T-helper 9 cell (primary cell): ENCODE measurements at regions not wholly inside any gene's neighbourhood (a gene's known extent, or its start where the extent isn't known, plus 50 kb on each side); places are given as distances from the start of the nearest gene placed in this dataset.
"Not testable (repeated sequence)": the region's sequence is repeated elsewhere in the genome, so short reads cannot be mapped to it uniquely, and the experiment has no call there.

Source experiments
- DNase-seq: peaks from one replicate; pipeline ENCODE4 v3.0.0-alpha.2; 2020

DNA sequence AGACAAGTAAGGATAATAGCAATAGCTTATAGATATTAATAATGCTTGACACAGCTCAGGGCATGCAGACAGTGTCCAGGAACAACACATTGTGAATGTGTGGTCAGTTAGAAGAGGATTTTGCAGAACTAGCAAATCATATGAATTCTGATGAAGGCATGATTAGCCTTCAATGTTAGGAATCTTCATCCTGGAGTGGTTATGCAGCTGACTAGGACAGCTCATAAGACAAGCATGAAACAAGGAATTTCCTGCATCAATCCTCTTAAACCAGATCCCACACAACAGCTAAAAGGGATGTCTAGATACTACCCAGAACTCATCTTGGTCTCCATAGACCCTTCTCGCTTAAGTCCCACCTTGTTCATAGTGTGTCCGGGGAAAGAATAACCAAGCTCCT, 499.0 kb upstream of the ATP11B start:
- no peak for DNase-seq

DNA sequence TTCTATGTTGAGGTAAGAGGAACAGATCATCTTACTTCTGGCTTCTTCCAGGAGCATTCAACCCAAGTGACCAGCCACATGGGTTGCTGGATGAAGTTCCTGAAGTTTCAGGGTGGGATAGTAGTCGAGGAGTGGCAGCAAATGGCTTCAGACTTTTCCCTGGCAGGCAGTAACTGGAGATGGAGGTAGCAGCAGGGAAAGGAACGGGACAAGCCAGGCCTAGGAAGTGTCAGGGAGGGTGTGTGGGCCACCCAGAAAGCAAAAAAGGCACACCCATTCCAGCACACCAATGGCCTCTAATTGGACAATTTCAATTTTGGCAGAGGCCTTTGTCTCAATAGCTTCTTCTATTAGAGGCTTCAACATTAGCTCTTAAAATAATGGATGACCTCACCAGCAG, 498.6 kb upstream of the ATP11B start:
- DNase-seq = no peak

DNA sequence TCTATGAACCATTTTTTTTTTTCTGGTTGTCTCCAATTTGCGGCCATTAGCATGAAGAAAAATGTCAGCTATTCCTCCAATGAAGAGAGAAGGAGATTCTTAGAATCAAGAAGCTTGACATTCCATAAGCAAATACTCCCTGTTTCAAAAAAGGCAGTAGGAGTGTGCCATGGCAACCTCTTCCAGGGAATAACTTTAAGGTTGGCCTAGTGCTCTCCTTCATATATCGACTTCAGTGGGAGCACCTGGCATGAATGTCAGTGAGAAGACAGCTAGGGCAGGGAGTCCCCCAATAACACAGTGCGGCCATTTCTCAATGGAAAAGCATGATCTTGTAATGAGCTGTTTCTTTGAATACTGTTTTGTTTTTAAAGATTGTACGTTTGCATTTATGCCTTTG, 493.0 kb upstream of the ATP11B start:
- no peak for DNase-seq

DNA sequence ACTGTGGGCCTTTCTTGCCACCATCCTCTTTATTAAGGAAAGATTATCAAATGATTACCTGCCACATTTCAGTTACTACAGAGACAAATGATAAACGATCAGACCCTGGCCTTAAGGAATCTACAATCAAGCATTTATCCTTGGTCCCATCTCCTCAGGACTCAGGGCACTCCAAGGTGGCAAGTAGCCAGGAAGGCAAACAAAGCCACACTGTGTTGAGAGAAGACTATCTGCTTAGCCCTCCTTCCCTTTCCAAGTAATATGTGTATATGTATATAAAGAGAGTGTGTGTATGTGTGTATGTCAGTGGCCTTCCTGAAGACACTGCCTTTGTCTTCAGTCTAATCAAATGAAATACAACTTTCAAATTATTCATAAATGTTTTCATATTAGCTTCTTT, 490.1 kb upstream of the ATP11B start:
- DNase-seq = no peak

DNA sequence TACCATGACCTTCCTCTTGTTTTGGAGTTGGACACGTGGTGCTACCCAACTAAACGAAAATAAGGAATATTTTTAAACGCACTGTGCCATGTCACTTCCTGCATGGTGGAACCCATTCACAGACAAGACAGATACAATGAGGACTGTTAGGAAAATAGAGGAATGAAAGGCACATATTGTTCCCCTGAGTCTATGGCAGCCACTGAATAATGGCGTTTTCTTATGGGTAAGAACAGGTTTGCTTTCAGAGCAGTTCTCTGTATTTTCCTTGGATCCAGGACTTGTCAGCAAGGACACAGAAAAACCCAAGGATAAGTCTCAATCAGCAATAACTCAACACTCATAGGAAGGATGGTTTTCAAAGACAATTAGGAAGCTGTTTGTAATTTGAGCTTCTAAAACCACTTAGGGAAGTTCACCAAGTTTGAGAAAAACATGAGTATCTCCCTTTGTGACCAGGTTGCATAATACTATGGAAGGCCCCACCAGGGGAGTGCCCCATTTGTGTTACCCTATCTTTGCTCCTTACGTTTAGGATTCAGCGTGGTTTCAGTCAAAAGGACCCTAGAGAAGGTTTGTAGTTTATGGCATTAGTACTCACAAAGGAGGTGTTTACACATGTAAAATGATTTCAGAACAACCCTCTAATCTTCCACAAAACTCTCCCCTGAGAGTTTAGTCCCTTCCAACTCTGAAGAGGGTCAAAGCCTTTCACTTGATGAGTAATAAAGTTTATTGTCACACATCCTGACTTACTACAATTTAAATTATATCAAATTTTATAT, 487.2 kb upstream of the ATP11B start:
- no peak for DNase-seq

DNA sequence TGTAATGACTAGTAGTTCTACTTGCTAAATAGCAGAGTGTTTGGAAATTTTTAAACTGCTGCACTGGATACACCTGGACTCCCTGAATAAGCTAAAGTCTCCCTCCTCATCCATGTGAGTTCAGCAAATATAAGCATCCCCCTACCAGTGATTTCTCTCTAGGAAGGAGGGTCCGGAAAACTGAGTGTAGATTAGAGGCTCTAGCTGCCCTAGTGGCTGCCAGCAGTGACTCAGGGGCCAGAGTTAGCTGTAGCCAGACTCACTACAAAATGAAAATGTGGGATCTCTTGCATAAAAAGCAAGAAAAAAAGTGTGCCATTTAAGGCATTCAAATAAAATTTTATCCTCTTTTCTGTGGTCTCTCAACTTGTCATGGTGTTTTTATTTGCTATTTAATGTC, 485.0 kb upstream of the ATP11B start:
- no peak for DNase-seq

DNA sequence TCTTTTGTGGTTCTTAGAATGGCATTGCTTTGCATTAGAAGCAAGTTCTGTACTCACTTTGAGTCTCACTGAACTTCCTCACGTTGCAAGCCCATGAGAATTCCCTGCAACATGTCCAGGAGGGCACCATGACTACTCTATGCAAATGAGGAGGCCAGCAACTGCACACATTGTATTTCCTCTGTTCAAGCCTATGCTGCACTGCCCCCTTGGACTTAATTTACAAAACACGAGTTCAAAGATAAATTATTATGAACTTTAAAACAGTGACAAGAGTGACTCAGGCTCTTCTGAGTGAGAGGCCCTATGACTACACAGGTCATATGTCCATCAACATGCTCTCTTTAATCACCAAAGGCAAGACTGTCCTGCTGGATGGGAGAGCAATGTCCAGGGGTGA, 484.2 kb upstream of the ATP11B start:
- DNase-seq = no peak

DNA sequence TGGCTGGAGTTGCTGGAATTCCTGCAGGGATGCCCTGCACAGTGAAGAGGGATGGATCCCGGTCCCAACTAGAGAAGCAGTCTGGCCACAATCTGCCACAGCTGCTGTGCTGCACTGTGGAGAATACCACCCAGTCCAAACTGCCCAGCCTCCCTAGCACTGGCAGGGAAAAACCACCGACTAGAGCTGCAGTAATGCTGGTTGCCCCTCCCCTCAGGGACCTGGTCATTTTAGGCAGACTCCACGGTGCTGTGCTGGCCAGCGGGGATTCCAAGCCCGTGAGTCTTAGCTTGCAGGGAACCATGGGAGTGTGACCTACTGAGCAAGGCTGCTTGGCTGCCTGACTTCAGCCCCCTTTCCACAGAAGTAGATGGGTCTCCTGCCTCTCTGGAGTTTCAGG, 478.0 kb upstream of the ATP11B start:
- DNase-seq = no peak

DNA sequence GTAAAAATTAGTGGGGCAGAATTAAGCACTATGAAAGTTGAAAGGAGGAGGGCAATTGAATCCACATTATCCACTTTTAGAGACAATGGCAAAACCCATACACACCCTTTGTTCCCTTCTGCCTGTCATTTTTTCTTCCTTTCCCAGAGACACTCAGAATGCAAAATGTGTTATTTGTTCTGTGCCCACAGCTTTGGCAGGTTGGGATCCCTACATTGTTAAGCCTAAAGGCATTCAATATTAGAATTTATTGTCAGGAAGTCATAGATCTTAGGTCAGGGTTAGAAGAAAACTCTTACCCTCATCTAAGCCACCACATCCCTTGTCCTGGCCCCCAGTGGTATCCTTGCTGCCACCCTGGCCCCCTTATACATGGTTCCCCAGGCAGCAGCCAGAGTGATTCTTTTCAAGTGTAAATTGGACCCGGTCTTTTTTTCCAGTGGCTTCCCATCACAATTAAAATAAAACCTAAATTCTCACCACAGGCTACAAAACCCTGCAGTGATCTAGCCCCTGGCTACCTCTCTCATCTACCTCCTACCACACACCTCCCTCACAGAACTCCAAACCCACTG, 470.1 kb upstream of the ATP11B start:
- no peak for DNase-seq

DNA sequence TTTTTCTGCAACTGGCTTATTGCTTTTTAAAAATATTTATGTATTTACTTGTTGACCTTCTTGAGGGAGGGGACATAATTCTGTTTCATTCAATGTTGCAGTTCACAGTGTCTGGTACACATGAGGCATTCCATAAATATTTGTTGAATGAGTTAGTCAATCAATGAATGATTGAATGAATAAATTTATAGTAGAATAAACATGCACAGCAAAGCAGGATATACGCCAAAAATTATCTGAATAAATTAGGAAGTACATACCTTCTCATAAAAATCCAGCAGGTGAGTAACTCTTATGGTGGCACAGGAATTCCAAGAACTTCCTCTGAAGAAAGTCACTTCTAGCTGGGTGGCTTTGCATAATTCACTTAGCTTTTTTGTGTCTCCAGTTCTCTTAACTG, 469.4 kb upstream of the ATP11B start:
- no peak for DNase-seq

DNA sequence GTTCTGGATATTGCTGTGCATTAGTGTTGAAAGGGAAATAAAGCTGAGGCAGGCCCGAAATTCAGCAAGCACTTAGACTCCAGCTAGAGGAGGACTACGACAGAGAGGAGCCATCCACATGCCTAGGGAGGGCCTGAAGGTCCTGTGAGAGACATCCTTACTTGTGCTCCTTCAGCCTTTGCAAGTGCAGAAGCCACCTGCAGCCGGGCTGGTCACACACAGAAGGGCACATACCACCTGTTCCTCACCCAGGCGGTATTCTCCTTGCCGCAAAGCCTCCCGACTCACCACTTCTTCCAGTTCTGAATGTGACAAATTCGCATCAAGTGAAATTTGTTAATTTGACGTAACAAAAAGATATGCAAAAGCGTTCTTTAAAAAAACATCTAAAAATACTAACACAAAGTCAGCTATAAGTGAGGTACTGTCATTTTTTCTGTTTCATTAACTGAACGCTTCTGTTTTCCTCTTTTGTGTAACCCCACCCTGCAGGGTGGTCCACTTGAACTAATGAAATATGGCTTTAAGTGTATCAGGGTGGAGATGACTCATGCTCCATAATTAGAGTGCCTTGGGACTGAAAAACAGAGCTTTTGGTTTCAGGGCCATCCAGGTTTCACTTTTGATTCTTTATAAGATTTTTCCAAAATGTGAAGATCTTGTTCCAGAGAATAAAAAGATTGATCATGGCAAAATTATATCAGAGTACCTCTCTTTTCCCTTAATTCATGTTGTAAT, 467.9 kb upstream of the ATP11B start:
- no peak for DNase-seq

DNA sequence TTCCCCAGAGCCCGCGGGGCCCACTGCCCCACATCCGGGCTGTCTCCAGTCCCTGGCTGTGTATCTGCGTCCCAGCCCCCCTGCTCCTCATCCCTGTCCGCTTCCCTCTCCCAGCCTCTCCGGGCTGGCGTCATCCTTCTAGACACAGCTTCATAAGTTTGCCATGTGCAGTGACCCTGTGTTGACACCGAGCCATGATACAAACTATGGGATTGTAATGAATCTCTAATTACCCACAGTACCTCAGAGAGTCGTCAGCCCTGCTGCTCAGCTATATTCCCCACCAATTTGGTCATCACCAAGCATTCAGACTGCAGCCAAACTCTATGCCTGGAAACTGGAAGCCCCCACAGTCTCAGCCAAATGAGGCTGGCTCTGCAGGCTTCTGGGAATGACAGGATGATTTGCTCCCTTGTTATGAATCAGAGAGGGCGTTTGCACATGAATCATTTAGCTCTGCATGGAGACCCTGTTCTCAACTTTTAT, 466.1 kb upstream of the ATP11B start:
- DNase-seq = no peak

DNA sequence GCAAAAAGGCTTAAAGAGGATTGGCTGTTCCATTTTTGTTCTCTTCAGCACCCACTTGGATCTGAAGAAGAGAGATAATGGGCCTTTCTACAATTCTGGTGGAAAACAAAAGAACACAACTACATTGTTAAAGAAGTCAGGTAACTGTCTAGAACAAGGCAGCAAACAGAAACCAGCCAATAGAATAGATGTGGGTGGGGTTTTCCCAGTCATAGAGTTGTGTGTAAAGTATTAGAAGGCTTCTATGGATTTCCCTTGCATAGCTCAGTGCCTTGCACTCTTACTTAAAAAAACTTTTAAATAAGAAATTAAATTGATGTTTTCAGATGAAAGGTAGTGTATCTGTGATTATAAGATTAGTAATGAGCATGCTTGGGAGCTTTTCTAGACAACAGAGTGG, 462.7 kb upstream of the ATP11B start:
- DNase-seq = no peak

DNA sequence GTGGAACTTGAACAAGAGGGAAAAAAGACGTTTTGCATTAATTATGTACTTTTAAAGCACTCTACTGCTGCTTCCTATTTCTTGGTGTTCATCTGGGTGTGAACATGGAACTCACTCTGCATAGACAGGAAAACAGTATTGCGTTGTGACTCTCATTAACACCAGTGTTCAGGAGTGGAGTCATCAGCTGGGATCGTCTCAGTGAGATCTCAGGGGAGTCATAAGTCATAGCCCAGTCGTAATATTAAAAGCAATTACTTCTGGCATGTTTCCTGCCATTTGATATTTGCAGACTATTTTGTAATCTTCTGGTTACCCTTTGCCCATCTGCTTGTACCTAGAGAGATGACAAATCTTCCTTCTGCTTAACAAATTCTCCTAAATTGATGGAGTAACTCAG, 462.0 kb upstream of the ATP11B start:
- DNase-seq = no peak

DNA sequence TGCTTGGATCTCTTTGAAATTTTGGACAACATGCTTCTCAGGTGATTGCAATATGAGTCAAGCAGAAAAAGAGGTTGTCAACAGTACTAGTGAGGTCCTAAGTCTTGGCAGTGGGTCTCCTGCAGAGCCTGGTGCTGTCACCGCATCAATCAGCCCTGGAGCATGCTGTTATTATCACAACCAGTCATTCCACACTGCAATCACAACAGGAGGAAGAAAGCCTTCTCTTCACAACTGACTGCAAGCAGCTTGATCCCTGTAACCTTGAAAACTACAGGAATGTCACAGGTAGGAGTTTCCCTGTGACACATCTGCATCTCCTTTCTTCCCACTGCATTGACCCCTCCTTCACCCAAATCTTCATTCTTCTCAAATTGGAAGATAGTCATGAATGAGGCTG, 451.1 kb upstream of the ATP11B start:
- DNase-seq = no peak

DNA sequence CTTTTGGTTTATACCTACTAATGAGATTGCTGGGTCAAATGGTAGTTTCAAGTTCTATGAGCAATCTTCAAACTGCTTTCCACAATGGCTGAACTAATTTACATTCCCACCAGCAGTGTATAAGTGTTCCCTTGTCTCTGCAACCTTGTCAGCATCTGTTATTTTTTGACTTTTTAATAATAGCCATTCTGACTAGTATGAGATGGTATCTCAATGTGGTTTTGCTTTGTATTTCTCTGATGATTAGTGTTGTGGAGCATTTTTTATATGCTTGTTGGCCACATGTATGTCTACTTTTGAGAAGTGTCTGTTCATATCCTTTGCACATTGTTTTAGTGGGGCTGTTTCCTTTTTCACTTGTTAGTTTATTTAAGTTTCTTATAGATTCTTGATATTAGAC, 449.3 kb upstream of the ATP11B start:
- not testable (repeated sequence) for DNase-seq

DNA sequence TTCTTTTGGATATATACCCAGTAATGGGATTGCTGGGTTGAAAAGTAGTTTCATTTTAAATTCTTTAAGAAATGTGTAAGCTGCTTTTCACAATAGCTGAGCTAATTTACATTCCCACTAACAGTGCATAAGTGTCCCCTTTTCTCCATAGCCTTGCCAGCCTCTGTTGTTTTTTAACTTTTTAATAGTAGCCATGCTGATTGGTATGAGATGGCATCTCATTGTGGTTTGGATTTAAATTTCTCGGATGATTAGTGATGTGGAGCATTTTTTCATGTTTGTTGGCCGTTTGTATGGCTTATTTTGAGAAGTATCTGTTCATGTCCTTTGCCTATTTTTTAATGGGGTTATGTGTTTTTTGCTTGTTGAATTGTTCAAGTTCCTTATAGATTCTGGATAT, 444.3 kb upstream of the ATP11B start:
- no peak for DNase-seq

DNA sequence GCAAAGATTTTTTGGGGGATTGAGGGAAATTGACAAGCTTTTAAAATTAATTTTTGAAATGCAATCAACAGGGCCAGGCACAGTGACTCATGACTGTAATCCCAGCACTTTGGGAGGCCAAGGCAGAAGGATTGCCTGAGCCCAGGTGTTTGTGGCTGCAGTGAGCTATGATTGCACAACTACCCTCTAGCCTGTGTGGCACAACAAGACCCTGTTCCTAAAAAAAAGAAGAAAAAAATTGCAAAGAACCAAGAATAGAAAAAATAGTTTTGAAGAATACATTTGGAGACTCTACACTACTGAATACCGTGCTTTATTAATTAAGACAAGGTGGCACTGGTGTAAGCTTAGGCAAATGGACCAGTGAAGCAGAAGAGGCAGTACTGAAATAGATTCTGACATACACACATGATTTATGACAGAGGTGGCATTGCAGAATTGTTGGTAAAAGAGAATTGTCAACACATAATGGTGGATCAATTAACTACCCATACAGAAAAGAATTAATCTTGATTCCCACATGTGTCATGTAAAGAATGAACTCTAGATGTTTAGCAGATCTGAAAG, 443.3 kb upstream of the ATP11B start:
- DNase-seq = no peak

DNA sequence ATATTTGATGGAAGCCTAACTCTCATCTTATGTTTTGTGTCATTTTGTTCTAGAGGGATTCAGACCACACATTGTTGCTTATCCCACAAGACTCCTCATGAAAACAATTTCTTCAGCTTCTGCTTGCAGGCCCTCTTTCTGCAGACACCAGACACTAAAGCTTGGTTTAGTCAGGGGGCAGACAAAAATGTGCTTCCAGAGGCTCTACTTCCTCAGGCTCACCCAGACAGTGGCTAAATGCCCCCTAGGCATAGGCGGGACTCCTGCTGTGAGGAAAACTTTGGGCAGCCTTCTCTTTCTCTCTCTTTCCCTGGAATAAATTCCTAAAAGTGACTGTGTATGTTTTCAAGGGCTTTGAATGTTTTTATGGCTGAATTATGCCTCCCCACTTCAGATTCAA, 435.4 kb upstream of the ATP11B start:
- DNase-seq = no peak

DNA sequence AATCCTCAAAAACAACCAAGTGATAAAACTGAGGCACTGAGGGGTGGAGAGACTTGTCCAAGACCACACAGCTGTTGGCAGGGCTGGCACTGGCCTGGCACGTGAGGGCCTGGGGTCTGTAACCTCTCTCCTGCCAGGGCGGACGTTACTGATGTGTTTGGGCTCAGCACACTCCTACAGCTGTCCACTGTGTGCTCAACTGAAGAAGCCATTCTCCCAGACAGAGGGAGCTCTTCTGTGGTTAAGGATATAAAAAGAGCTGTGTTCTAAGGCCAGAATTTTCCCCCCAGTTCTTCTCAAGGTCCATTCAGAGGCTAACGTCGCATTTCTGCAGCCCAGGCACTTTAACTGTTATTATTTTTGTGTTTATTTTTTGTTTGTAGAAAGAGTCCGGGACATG, 429.0 kb upstream of the ATP11B start:
- no peak for DNase-seq

DNA sequence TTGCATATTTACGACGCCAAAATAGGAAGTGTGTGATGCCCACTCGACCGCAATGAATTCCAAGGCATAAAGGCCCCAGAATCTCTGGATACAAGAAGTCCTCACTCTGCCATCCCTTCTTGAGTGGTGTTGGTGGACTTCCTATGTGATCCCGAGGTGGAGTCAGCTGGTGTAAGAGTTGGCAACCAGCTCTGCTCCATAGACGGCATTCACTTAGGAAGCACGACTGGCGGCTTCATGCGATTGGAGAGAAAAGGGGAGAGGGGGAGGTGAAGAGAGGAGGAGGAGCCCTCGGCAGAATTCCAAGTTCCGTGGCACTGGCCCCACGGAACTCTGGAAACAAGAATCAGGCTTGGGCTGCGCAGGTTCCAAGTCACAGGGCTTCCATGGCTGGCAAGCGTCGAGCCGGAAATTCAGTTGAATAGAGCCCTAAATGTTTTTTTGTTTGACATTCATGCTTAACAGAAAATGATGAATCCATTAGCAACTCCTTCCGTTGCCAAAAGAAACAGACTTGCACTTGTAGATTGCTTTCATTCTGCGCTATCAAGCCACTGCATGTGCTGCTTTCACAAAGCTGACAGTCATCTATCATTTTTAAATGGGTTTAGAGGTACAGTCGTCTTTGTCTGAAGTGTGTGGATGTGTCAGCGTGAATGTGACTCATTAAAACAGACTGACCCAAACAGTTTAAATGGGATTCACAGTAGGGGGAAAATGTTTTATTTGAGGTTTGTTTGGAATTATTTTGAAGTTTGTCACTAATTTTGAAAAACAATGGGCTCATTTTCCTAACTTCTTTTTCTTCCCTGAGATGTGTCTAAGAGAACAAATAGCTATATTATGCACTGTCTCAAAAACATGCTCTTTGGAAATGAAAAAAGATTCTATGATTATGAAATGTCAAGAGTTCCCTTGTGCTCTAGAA, 428.3 kb upstream of the ATP11B start:
- no peak for DNase-seq

DNA sequence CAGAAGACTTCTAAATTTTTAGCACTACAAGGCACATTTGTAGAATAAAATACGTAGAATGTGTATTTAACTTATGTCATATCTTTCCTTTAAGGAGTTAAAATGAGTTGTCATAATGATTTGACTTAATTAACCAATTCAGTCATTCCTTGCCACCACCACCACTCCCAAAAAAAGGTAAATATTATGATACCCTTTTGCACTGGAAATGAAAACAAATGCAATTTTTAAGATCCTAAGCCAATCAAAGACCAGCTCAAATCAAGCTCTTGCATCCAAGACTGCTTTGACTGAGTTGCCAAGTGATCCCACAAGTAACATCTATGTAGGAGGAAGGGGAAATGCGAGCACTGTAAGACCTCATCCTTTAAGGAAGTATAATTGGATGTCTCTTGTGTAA, 426.6 kb upstream of the ATP11B start:
- DNase-seq = no peak

DNA sequence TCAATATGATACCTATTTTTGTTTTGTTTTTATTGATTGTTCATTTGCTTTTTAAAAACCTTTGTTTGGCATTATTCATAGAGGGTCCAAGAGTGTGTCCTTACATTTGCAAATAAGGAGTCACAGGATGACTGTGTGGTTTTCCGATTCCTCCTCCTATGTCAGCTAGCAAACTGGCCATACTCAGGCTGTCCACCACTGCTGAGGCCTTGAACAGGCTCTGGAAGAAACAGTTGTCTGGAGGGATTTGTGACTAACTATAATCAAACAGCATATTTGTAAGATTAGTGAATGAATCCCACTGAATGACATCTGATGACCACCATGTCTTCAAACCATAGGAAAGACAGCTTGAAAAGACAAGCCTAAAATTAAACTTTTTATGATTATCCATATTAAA, 423.4 kb upstream of the ATP11B start:
- no peak for DNase-seq
